H9 (cell line): ENCODE measurements at regions not wholly inside any gene's neighbourhood (a gene's known extent, or its start where the extent isn't known, plus 50 kb on each side); places are given as distances from the start of the nearest gene placed in this dataset.

ENCODE experiments used
- DNase-seq: peaks from one replicate; pipeline ENCODE4 v3.0.0-alpha.2; 2017
- H2AFZ ChIP-seq: one replicate; pipeline ENCODE4 v1.6.1; 2013; ENCODE audit warnings: mild to moderate bottlenecking, low read length, control low read depth, moderate library complexity
- H2AK5ac ChIP-seq: 2 replicates; pipeline ENCODE4 v1.6.1; 2013; ENCODE audit warnings: low read length, control low read depth, mixed read lengths; ENCODE audit not compliant: insufficient read length
- H2BK120ac ChIP-seq: one replicate; pipeline ENCODE4 v1.6.1; 2013; ENCODE audit warnings: low read depth, mild to moderate bottlenecking, low read length, control low read depth, inconsistent platforms; ENCODE audit not compliant: poor library complexity, severe bottlenecking
- H2BK12ac ChIP-seq: 2 replicates; pipeline ENCODE4 v1.6.1; 2013; ENCODE audit warnings: low read length, control low read depth, mixed read lengths, low read depth; ENCODE audit not compliant: insufficient read length
- H2BK15ac ChIP-seq: 2 replicates; pipeline ENCODE4 v1.6.1; 2013; ENCODE audit warnings: low read depth, low read length, control low read depth
- H2BK20ac ChIP-seq: one replicate; pipeline ENCODE4 v1.6.1; 2013; ENCODE audit warnings: low read depth, mild to moderate bottlenecking, low read length, control low read depth, inconsistent platforms; ENCODE audit not compliant: poor library complexity, severe bottlenecking
- H2BK5ac ChIP-seq: 2 replicates; pipeline ENCODE4 v1.6.1; 2013; ENCODE audit warnings: low read length, control low read depth, mixed read lengths; ENCODE audit not compliant: insufficient read length
- H3K14ac ChIP-seq: 2 replicates; pipeline ENCODE4 v1.6.1; 2013; ENCODE audit warnings: low read length, control low read depth; ENCODE audit not compliant: insufficient read depth
- H3K18ac ChIP-seq: 2 replicates; pipeline ENCODE4 v1.6.1; 2013; ENCODE audit warnings: low read depth, mild to moderate bottlenecking, mixed read lengths, low read length, control low read depth; ENCODE audit not compliant: insufficient read length
- H3K23ac ChIP-seq: 2 replicates; pipeline ENCODE4 v1.6.1; 2013; ENCODE audit warnings: low read length, control low read depth, mixed read lengths, low read depth; ENCODE audit not compliant: insufficient read length
- H3K23me2 ChIP-seq: 2 replicates; pipeline ENCODE4 v1.6.1; 2013; ENCODE audit warnings: low read depth, mild to moderate bottlenecking, mixed read lengths, low read length, control low read depth; ENCODE audit not compliant: insufficient read length, poor library complexity, severe bottlenecking
- H3K27ac ChIP-seq: 2 replicates; pipeline ENCODE4 v1.5.1; 2013; ENCODE audit warnings: low read length, control low read depth, mixed read lengths, low read depth; ENCODE audit not compliant: insufficient read length
- H3K27me3 ChIP-seq: 2 replicates; pipeline ENCODE4 v1.6.1; 2013; ENCODE audit warnings: low read length, control low read depth, inconsistent platforms; ENCODE audit not compliant: insufficient read depth
- H3K4ac ChIP-seq: 2 replicates; pipeline ENCODE4 v1.6.1; 2013; ENCODE audit warnings: low read depth, mild to moderate bottlenecking, control low read depth, inconsistent platforms, low read length, moderate library complexity
- H3K4me1 ChIP-seq: 2 replicates; pipeline ENCODE4 v1.6.1; 2013; ENCODE audit warnings: low read length, control low read depth, inconsistent platforms; ENCODE audit not compliant: insufficient read depth
- H3K4me2 ChIP-seq: 2 replicates; pipeline ENCODE4 v1.6.1; 2013; ENCODE audit warnings: low read length, control low read depth, mixed read lengths; ENCODE audit not compliant: insufficient read length, insufficient read depth
- H3K56ac ChIP-seq: 2 replicates; pipeline ENCODE4 v1.6.1; 2013; ENCODE audit warnings: low read depth, mild to moderate bottlenecking, mixed read lengths, low read length, control low read depth; ENCODE audit not compliant: insufficient read length
- H3K79me1 ChIP-seq: 2 replicates; pipeline ENCODE4 v1.6.1; 2013; ENCODE audit warnings: low read depth, mild to moderate bottlenecking, moderate library complexity, low read length, control low read depth, inconsistent platforms; ENCODE audit not compliant: insufficient read depth, poor library complexity, severe bottlenecking
- H3K79me2 ChIP-seq: 2 replicates; pipeline ENCODE4 v1.6.1; 2013; ENCODE audit warnings: low read length, control low read depth, inconsistent platforms; ENCODE audit not compliant: insufficient read depth
- H3K9ac ChIP-seq: 2 replicates; pipeline ENCODE4 v1.6.1; 2013; ENCODE audit warnings: low read length, control low read depth, mixed read lengths; ENCODE audit not compliant: insufficient read length; ENCODE audit errors: extremely low read depth
- H3K9me3 ChIP-seq: one replicate; pipeline ENCODE4 v1.6.1; 2013; ENCODE audit warnings: low read depth, low read length, inconsistent platforms; ENCODE audit not compliant: control insufficient read depth
- H3T11ph ChIP-seq: one replicate; pipeline ENCODE4 v1.6.1; 2013; ENCODE audit warnings: mild to moderate bottlenecking, low read length, control low read depth, inconsistent platforms
- H4K20me1 ChIP-seq: one replicate; pipeline ENCODE4 v1.6.1; 2013; ENCODE audit not compliant: control insufficient read depth, insufficient read length, insufficient read depth
- H4K5ac ChIP-seq: 2 replicates; pipeline ENCODE4 v1.6.1; 2013; ENCODE audit warnings: low read depth, mild to moderate bottlenecking, mixed read lengths, low read length, control low read depth; ENCODE audit not compliant: insufficient read length
- H4K8ac ChIP-seq: replicated peaks from 2 replicates; pipeline ENCODE4 v1.6.1; 2013; ENCODE audit warnings: low read length, control low read depth, mixed read lengths, low read depth; ENCODE audit not compliant: insufficient read length
- H4K91ac ChIP-seq: 2 replicates; pipeline ENCODE4 v1.6.1; 2013; ENCODE audit warnings: low read depth, mild to moderate bottlenecking, moderate library complexity, mixed read lengths, low read length, control low read depth; ENCODE audit not compliant: insufficient read length
- H3K27ac Mint-ChIP-seq, 3 experiments: 2 replicates in 2 of 3; 3 replicates in 1 of 3; pipeline ENCODE4 v1.8.0; 2020 to 2021; ENCODE audit warnings: mixed read lengths in 3 of 3, mild to moderate bottlenecking in 1 of 3, moderate library complexity in 1 of 3
- H3K27me3 Mint-ChIP-seq: 2 replicates; pipeline ENCODE4 v1.8.0; 2021; ENCODE audit warnings: low read depth, mild to moderate bottlenecking, moderate library complexity, mixed read lengths
- H3K36me3 Mint-ChIP-seq, 3 experiments: 2 replicates in 2 of 3; 3 replicates in 1 of 3; pipeline ENCODE4 v1.8.0; 2020 to 2021; ENCODE audit warnings: low read depth in 3 of 3, mixed read lengths in 3 of 3; ENCODE audit not compliant: insufficient read depth in 1 of 3
- H3K4me1 Mint-ChIP-seq, 2 experiments: 2 replicates each; pipeline ENCODE4 v1.8.0; 2020; ENCODE audit warnings: mixed read lengths in 2 of 2
- H3K4me3 Mint-ChIP-seq, 2 experiments: 2 replicates in 1 of 2; 3 replicates in 1 of 2; pipeline ENCODE4 v1.8.0; 2020 to 2021; ENCODE audit warnings: mild to moderate bottlenecking in 2 of 2, mixed read lengths in 2 of 2, moderate library complexity in 1 of 2
- H3K9me3 Mint-ChIP-seq, 2 experiments: 2 replicates in 1 of 2; 3 replicates in 1 of 2; pipeline ENCODE4 v1.8.0; 2020; ENCODE audit warnings: mild to moderate bottlenecking in 2 of 2, mixed read lengths in 2 of 2, moderate library complexity in 1 of 2
- WGBS: extraction: QIAGEN DNeasy Blood & Tissue Kit; methylation state at CpG from one replicate; pipeline ENCODE4 v1.1.7; 2013; ENCODE audit warnings: missing lambda C conversion rate, low lambda C conversion rate, mixed read lengths; ENCODE audit not compliant: insufficient read length; ENCODE audit errors: extremely low coverage; 5-methylcytosine and 5-hydroxymethylcytosine counted together
- TF ChIP-seq, protein P1 (sequence below): fragments of 200-600 bp; sonication (generic); conservative IDR thresholded peaks from 3 replicates; pipeline ENCODE4 v1.8.0; 2021; ENCODE audit warnings: antibody characterized with exemption, mild to moderate bottlenecking

- no peak overlapping the region for H3K56ac ChIP-seq
- no peak overlapping the region for H2BK12ac ChIP-seq
- H3K23ac ChIP-seq, result no peak overlapping the region
- no peak overlapping the region for H3T11ph ChIP-seq
- TF ChIP-seq, protein P1, sequence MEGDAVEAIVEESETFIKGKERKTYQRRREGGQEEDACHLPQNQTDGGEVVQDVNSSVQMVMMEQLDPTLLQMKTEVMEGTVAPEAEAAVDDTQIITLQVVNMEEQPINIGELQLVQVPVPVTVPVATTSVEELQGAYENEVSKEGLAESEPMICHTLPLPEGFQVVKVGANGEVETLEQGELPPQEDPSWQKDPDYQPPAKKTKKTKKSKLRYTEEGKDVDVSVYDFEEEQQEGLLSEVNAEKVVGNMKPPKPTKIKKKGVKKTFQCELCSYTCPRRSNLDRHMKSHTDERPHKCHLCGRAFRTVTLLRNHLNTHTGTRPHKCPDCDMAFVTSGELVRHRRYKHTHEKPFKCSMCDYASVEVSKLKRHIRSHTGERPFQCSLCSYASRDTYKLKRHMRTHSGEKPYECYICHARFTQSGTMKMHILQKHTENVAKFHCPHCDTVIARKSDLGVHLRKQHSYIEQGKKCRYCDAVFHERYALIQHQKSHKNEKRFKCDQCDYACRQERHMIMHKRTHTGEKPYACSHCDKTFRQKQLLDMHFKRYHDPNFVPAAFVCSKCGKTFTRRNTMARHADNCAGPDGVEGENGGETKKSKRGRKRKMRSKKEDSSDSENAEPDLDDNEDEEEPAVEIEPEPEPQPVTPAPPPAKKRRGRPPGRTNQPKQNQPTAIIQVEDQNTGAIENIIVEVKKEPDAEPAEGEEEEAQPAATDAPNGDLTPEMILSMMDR, result no peak
- no peaks in the 10 kb centered on the region for H3K4me1 ChIP-seq
- H3K4ac ChIP-seq, result no peak overlapping the region
- H4K8ac ChIP-seq, result no peak overlapping the region
- DNase-seq, result no peak
- no peak overlapping the region for H3K14ac ChIP-seq
- H4K91ac ChIP-seq, result no peak overlapping the region
- WGBS, result no CpG with 5 or more reads among the region's 3 CpGs
- H3K4me2 ChIP-seq, result no peak overlapping the region
- no peaks in the 10 kb centered on the region for H4K20me1 ChIP-seq
- H2BK20ac ChIP-seq, result no peak overlapping the region
- no peaks in the 10 kb centered on the region for H3K23me2 ChIP-seq
- no peaks in the 10 kb centered on the region for H3K79me2 ChIP-seq
- no peak overlapping the region for H2AK5ac ChIP-seq
- H3K9me3 Mint-ChIP-seq, result peaks cover 10 to 15% of the 10 kb centered on the region in 2 experiments
- H2BK5ac ChIP-seq, result no peak overlapping the region
- no peak overlapping the region for H3K27ac ChIP-seq
- no peaks in the 10 kb centered on the region for H3K27me3 Mint-ChIP-seq
- H3K36me3 Mint-ChIP-seq, result peaks cover 2 to 14% (median 3%) of the 10 kb centered on the region in 3 experiments; a peak in 3 of 7 replicates
- no peak overlapping the region for H2BK15ac ChIP-seq
- H2BK120ac ChIP-seq, result no peak overlapping the region
- no peaks in the 10 kb centered on the region for H3K9me3 ChIP-seq
- no peak overlapping the region for H3K18ac ChIP-seq
- no peak overlapping the region for H3K9ac ChIP-seq
- H3K4me1 Mint-ChIP-seq, result peaks cover 4 to 6% of the 10 kb centered on the region in 2 experiments; a peak in 2 of 4 replicates
- no peak overlapping the region for H4K5ac ChIP-seq
- no peak overlapping the region for H3K4me3 Mint-ChIP-seq
- no peaks in the 10 kb centered on the region for H3K79me1 ChIP-seq
- no peak overlapping the region for H3K27ac Mint-ChIP-seq
- H3K27me3 ChIP-seq, result no peaks in the 10 kb centered on the region
- H2AFZ ChIP-seq, result no peak overlapping the region
Measured at GRCh38 chr4:10861036-10861435, 176.5 kb upstream of the CLNK start.
